Hematopoietic multipotent progenitor cell treated with erythropoietin and hydrocortisone succinate and interleukin-3 and kit ligand, for 17 days (in vitro differentiated cells): ENCODE measurements at regions not wholly inside any gene's neighbourhood (a gene's known extent, or its start where the extent isn't known, plus 50 kb on each side); places are given as distances from the start of the nearest gene placed in this dataset.

Experiments
- DNase-seq: peaks from one replicate; pipeline ENCODE4 v3.0.0-alpha.2; 2015; ENCODE audit warnings: low spot score

- DNase-seq, result no peak
Observed at GRCh38 chr6:145187491-145188206, 547.7 kb downstream of the EPM2A start.

GRCh38 chr6:145189836-145190235 is 545.5 kb downstream of the EPM2A start:
- DNase-seq, result no peak

GRCh38 chr6:145194389-145194788 is 540.9 kb downstream of the EPM2A start:
- DNase-seq, result no peak

GRCh38 chr6:145199961-145200360 is 535.4 kb downstream of the EPM2A start:
- no peak for DNase-seq

GRCh38 chr6:145204301-145204700 is 531.0 kb downstream of the EPM2A start:
- DNase-seq, result no peak

GRCh38 chr6:145206247-145206907 is 528.9 kb downstream of the EPM2A start:
- DNase-seq, result no peak

- no peak for DNase-seq
Observed at GRCh38 chr6:145208474-145208873, 526.8 kb downstream of the EPM2A start.

GRCh38 chr6:145209272-145209671 is 526.0 kb downstream of the EPM2A start:
- DNase-seq, result no peak

- no peak for DNase-seq
Observed at GRCh38 chr6:145212813-145213212, 522.5 kb downstream of the EPM2A start.

GRCh38 chr6:145213614-145214013 is 521.7 kb downstream of the EPM2A start:
- DNase-seq, result no peak

GRCh38 chr6:145214570-145214969 is 520.8 kb downstream of the EPM2A start:
- DNase-seq, result no peak

GRCh38 chr6:145224450-145224849 is 510.9 kb downstream of the EPM2A start:
- DNase-seq, result no peak

- DNase-seq, result no peak
Observed at GRCh38 chr6:145225500-145225899, 509.8 kb downstream of the EPM2A start.

GRCh38 chr6:145227593-145227992 is 507.7 kb downstream of the EPM2A start:
- DNase-seq, result no peak

- DNase-seq, result no peak
Observed at GRCh38 chr6:145228962-145229582, 506.2 kb downstream of the EPM2A start.

GRCh38 chr6:145233955-145234354 is 501.4 kb downstream of the EPM2A start:
- DNase-seq, result no peak

- DNase-seq, result no peak
Observed at GRCh38 chr6:145235207-145235606, 500.1 kb downstream of the EPM2A start.

- no peak for DNase-seq
Observed at GRCh38 chr6:145238787-145239186, 496.5 kb downstream of the EPM2A start.

- no peak for DNase-seq
Observed at GRCh38 chr6:145241039-145241438, 494.3 kb downstream of the EPM2A start.

GRCh38 chr6:145241721-145242120 is 493.6 kb downstream of the EPM2A start:
- no peak for DNase-seq

GRCh38 chr6:145244349-145245100 is 490.8 kb downstream of the EPM2A start:
- no peak for DNase-seq

- no peak for DNase-seq
Observed at GRCh38 chr6:145245119-145245518, 490.2 kb downstream of the EPM2A start.
